ENCODE measurements at regions not wholly inside any gene's neighbourhood (a gene's known extent, or its start where the extent isn't known, plus 50 kb on each side); places are given as distances from the start of the nearest gene placed in this dataset.

DNA sequence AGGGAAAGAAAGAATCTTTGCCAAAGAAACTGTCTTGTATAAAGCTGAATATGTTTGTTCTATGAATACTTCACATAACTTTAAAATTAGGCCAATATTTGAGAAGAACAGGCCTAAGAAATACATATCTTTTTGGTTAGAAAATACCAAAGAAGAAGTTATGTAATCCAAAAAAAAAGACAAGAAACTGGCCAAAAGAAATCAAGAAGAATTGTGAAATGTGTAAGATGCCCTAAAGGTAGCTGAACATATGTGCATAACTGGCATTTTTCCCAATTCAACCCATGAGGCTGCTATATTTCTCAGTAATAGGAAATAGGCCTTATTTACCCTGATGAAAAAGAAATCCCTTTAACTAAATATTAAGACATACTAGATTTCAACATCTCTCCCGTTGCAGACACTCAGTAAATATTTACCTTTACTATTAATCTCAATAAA lies 290.0 kb downstream of the CETN3 start:
- TF ChIP-seq, protein P1, sequence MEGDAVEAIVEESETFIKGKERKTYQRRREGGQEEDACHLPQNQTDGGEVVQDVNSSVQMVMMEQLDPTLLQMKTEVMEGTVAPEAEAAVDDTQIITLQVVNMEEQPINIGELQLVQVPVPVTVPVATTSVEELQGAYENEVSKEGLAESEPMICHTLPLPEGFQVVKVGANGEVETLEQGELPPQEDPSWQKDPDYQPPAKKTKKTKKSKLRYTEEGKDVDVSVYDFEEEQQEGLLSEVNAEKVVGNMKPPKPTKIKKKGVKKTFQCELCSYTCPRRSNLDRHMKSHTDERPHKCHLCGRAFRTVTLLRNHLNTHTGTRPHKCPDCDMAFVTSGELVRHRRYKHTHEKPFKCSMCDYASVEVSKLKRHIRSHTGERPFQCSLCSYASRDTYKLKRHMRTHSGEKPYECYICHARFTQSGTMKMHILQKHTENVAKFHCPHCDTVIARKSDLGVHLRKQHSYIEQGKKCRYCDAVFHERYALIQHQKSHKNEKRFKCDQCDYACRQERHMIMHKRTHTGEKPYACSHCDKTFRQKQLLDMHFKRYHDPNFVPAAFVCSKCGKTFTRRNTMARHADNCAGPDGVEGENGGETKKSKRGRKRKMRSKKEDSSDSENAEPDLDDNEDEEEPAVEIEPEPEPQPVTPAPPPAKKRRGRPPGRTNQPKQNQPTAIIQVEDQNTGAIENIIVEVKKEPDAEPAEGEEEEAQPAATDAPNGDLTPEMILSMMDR (IDR thresholded peaks at IDR 0.05) = no peak
- no peak for TF ChIP-seq POLR2A (IDR thresholded peaks at IDR 0.05)
